Renal pelvis (tissue), 1 donor: ENCODE measurements at regions not wholly inside any gene's neighbourhood (a gene's known extent, or its start where the extent isn't known, plus 50 kb on each side); places are given as distances from the start of the nearest gene placed in this dataset.

Experiments
- DNase-seq: peaks from one replicate; pipeline ENCODE4 v3.0.0-alpha.2; 2013

DNA sequence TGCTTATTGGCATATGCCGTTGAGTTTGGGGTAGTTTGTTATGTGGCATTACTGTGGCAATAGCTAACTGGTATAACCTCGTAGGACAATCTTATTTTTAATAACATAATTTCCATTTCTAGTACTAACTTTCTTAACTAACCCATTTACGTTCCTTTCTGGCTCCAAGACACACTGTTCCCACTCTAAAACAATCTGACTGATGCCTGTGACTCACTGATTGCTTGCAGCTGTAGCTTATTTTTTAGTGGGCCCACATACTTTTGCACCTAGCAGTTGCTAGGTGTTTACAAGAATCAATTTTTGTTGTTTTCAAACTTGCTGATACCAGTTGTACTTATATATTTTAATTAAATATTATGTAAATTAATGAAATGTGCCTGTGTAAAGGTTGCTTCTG is 52.2 kb downstream of the FAT3 start:
- DNase-seq = no peak

DNA sequence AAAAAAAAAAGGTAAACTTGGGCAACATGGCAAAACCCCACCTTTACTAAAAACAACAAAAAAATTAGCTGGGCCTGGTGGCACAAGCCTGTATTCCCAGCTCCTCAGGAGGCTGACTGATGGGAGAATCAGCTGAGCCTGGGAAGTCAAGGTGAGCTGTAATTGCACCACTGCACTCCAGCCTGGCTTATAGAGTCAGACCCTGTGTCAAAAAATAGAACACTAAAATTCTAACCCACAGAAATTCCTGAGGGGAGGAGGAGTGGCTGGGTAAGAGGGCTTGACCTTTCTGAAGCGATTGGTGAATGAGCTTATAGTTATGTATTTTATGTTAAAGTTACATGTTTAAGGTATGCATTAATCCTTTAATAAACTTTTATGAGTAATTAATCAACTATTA is 53.3 kb downstream of the FAT3 start:
- no peak for DNase-seq

DNA sequence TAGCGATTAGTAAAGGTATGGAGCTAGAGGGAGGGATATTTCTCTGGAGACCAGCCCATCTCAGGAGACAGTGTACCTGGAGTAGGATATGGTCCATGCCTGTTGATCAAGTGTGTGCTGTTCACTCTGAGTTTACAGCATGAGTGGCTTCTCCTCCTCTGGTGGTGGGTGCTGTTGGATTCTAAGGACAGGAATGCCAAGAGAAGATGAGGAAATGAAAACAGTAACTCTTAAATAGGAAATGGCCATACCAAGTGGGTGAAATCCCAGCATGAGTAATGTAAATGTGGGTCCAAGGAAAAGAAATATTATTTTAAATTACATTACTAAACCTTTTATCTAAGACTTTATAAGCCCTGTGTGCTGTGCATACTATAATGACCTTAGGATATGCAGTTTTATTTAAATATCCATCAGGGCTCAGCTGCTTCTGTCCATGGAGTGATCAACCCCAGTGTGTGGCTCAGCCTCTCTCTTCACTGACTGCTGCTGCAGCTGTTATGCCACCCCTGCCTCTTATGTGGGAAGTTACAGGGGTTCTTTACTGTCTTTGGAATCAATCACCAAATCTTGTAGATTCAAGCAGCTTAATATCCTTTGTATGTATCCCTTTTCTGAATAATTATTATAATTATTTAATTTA is 54.3 kb downstream of the FAT3 start:
- no peak for DNase-seq

DNA sequence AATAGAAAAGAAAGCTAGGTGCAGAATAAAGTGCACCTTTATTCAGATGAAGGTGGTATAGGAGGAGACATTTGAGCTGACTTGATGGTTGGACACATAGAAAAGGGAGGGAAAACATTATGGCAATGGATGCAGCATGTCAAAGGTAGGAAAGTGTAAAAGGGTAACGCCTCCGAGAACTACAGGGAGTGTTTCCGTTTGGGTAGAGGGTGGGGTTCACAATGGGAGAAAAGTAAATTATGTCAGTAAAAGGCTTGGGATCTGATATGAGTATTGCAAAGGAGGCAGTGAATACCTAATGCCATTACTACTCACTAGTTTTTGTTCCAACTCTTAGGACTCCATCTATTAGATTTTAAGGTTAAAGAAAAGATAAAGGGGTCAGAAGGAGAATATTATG is 59.5 kb downstream of the FAT3 start:
- no peak for DNase-seq

DNA sequence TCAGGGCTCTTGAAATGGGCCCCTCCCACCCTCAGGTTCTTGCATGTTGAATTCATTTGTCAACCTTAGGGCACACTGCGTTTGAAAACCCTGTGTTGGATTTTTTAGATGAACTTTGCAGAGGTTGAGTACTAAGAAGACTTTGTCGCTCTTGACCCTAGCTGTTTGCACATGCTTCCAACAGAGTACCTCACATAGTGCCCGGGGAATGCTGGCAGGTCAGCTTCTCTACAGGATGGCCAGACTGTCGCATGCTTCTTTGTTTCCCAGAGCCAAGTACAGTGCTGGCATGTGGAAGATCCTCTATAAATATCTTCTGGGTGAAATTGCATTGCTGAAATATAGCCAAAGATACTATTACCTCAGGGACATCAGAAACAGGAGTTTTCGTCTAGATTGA is 59.9 kb downstream of the FAT3 start:
- DNase-seq = no peak

DNA sequence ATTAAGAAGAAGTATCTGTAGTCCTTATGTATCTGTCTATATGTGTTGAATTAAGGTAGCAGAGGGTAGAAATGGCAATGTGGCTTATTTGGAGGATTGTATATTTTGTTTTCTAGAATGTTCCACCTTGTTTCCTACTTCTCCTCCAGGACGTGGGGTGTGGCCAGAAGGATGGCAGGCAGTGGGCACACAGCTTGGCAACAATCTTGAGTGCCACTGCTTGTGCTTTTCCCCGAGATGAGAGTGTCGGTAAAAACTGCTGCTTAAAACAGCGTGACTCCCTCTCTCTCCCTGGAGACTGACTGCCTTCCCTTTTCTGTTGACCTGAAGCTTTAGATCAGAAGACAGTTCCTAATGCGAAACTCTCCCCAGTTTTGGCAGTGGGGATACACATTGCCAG is 61.2 kb downstream of the FAT3 start:
- DNase-seq = no peak

DNA sequence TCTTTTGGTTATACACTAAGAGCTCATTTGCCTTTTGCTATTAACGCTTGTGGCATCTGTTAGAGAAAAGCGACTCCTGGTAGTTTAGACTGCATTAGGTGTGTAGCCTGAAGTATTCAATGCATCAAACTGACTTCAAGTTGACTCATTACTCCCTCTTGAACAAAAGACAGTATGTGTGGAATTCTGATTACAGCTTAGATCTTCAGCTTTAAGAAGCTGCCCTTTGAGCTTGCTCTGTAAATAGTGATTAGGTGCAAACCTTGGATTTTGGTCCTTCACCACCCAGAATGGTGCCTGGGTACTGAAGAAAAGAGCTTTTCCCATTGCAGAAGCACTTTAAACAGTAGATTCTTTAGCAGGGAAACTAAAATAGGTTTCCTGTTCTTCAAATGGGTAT is 62.1 kb downstream of the FAT3 start:
- no peak for DNase-seq

DNA sequence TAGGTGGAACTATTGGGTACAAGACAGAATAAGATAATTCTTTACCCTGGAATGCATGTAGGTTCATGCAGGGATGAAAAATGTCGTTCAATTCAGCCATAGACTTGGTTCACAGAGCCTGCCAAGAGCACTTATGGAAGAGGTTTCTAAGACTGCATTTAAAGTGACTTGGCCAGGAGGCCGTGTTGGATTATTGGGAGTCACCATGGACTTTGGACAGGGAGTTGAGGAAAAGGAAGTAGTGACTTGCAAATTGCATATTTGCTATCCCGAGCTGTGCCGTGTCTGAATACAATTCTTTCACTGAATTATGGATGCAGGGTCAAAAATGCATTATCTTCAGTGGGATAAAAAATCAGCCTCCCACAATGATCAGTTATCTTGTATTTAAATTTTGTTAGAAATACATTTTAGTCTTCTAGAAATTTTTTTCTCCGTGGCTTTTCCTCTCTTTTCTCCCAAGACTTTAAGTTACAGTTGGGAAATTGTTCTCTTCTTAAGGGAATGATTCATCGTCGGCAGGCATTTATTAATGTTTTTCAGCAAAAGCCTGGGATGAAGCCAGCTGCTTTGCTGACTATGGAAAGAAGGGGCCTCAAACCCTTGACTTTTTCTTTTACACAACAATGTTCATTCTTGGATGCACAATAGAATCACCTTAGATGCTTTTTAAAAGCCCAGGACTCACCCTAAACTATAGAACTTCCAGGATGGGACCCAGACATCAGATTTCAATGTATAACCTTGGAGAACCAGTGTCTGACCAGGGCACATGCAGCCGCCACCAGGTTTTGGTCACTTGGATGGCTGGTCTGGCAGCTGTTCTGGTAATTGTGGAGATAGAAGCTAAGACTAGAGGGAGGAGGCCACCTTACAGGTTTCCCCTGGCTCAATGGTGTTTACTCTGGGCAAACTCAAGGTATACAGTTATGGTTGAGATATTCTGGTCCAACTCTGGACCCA is 70.8 kb downstream of the FAT3 start:
- no peak for DNase-seq

DNA sequence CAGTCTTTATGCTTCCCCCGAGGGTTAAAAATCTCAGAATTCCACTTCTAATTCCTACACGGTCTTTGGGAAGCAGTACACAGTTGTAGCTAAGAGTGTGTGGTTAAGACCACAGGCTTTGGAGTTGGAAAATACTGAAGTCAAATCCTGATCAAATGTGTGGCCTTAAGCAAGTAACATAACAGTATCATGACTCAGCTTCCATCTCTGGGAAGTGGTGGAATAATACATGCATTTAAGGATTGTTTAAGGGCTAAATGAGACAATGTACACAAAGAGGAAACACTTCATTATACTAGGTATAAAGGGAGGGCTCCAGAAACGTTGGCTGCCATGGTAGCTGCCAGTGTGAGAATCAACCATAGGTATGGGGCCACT is 71.5 kb downstream of the FAT3 start:
- no peak for DNase-seq

DNA sequence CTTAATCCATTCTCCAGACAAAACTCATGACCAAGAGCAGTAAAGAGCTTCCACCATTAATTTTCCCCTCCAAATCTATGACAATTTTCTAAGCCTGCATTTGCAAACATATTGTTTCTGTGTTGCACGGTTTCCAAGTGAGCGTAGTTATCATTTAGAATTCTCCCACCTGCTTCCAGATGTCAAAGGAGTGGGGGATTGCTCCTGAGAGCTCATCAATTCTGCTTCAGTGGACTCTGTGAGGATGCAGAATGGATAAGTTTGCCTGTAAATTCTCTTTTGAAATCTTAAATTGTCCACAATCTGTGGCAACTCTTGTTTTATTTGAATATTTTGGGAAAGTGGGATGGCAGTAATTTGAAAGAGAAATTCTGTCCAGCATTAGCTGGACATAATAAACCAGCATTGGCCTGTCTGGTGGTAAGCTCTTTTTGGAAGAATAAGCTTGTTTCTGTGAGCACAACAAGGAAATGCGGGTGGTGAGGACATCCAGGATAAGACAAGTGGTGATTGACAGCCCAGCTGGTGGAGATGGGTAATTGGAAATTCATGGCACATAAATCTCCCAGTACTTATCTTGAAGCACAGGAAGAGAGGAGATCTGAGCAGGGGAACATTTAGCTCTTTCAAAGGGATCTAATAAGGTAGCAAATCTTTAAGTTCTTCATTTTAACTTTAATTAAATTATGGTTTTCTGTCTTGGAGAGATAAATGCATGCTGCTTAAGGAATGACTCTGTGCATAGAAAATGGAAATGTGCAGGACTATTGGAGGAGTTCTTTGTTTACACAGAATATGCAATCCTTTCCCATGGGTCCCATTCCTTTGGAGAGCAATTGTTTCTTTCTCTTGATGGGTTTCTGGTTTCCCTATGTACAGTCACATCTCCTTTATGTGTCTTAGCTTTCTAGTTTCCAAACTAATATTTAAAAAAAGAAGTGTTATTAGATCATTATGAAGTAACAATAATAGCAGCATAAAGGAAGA is 73.2 kb downstream of the FAT3 start:
- DNase-seq = no peak

DNA sequence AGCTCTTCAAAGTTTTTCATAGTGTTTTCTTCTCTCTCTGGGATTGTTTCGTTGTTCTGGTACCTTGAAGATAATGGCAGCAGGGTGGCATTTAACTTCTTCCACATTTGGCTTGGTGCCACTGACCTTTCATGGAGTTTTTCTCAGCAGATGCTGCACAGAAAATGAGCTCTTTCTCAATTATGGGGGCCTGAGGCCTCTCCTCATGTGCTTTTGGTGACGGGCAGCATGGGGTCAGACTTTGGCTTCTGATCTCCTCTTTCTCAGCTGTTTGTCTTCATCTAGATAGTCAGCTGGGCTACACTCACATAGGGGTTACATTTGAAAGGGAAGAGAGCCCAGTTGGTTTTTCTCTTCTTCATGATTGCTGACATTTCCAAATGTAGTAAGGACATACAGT is 76.3 kb downstream of the FAT3 start:
- DNase-seq = no peak

DNA sequence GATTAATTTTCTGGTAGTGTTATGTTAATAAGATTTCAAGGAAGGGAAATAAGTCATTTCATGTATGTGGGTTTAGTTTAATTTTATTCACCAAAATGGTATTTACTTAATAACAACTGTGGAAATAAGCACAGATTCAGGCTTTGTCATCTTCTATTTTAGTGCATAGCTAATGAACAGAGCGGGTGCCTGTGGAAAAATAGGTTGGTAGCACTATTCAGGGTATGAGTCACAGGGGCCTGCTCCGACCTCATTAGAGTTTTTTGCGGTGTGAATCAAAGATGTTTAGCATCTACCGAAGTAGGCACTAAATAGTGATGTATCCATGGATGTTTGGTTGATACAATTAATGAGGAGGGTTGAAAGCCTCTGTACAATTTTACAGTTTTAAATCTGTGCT is 78.2 kb downstream of the FAT3 start:
- DNase-seq = no peak

DNA sequence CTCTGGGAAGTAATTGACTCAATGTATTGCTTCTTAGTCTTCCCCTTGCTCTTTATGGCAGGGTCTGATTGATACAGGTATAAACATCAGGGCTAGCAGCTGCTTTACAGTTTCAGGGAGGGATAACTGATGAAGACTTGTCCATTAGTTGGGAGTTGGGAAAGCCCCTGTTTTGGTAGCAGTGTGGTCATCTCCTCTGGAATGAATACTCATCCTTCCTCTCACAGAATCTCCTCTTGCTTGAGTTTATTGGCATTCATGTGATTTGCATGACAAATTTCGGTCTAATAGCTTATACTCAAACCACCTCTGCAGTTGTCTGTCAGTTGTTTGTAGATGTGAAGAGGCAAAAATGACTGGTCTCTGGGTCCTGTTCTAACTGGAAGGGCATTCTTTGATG is 79.7 kb downstream of the FAT3 start:
- DNase-seq = no peak

DNA sequence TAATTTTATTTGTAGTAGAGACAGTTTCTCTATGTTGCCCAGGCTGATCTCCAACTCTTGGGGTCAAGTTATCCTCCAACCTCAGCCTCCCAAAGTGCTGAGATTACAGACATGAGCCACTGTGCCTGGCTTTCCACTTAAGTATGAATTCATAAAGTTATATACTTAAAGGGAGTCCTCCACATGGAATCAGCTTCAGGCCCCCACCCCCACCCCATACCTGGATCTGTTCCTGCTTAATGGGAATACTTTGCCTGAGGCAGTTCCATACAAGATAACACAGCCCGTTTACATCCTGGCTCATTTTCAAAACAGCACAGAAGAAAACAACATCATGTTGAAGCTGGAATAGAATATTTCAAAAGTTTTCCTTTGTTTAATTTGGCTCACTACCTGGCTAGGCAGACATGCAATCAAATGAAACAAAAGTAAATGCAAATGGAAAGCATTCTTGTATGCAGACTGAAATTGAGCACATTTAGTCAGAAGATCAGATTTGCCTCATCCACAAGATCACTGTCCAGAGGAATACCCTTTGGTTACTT is 82.4 kb downstream of the FAT3 start:
- no peak for DNase-seq

DNA sequence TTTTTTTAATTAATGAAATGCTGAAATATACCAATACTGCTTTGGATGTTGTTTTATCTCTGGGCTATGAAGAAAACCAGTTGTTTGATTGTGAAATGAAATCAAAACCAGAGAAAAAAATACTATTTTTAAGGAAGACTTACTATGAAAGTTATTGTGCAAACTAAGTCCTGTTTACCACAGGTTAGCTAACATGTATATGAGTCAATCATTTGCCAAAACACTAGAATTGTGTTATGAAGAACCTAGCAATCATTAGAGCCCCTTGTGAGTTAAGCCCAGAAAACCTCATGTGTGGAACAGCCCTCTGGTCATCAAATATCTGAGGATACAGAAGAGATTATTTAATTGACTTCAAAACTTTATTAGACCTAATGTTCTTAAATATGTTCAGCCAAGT is 83.7 kb downstream of the FAT3 start:
- no peak for DNase-seq

DNA sequence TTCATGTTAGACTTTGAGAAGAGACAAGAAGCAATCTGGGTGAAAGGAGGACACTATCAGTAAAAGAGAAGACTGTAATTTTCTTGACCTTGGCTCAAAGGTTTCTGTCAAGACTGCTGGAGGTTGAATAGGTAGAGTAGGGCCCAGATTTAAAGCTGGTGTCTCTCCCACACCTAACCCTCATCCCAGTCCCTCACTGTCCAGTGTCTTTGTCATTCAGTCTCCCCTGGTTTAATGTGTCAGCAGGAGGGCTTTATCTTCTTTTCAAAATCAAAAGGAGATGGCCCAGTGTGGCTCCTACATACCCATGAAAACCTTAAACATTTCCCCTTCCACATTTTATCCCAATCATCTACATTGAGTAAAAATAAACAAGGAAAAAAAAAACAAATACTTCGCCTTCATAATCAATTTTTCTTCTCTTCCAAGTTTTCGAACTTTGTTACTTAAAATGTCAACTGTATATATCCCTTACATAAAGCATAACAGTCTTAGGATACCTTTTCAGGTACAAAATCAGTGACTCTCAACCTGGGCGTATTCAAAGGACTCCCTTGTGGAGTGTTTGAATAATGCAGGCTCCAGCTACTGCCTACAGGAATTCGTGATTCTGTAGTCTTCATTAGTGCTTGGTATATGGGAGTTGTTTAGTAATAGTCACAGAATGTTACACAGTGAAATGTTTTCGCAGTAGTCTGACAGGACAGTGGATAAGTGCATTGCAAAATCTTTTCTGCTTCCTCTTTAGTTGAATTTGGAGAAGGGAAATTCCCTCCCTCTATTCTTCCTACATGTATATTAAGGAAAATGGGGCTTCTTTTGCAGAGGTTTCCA is 87.2 kb downstream of the FAT3 start:
- DNase-seq = no peak

DNA sequence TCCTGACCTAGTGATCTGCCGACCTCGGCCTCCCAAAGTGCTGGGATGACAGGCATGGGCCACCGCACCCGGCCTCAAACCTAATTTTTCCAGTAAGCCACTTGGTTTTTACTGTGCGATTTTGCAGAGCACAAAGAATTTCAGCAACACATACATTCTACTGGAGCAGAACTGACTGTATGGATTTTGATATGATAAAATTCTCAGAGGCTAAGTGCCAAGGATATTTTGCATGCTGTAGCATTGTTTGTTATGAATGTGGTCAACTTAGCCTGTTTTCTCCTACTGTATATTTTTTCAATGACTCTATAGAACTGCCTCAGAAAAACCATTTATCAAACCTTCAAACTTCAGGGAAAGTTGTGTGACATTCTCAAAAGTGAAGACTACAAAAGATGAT is 89.2 kb downstream of the FAT3 start:
- DNase-seq = no peak

DNA sequence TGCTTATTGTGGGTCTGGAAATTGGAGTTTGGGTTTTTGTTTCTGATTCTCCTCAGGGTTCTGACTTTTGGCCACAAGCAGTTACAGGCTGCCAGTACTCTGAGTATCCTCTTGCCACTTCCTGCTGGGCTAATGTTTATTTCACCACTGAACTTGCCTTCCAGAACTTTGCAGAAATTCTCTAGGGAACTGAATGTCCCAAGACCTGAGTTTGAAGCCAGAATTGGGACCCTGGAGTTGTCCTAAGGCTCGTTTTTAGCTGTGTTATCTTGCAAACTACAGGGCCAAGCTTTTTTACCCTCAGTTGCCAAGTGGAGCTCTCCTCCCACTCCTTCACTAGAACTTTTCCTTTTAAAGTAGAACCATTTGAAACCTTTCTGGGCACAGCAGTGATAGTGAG is 89.9 kb downstream of the FAT3 start:
- DNase-seq = no peak

DNA sequence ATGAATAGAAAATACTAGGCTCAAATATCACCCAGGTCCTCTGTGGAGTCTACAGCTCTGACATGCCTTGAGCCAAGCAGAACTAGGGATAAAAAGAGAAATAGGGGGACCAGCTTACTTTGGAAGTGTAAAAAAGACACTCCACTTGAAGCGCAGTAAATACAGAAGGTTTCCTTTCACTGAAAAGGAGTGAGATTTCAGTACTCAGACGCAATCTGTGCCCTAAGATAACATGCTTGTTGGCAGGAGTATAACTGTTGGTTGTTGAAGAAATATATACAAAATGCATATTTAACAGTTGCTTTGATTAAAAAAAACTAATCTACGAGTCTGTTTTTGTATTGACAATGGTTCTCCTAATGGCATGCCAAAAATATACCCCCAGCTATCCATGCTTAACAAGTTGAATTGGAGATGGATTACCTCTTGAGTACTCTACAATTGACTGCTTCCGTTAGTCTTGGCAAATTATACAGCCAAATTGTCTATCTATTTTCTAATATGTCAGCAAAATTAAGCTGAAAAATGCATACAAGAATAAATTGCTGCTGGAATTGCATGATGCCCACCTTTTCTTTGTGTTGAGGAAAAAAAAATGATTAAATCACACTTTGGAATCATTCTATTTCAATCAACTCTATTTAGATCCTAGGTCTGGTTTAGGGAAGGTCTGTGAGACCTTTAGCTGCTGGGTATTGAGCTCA is 91.6 kb downstream of the FAT3 start:
- no peak for DNase-seq

DNA sequence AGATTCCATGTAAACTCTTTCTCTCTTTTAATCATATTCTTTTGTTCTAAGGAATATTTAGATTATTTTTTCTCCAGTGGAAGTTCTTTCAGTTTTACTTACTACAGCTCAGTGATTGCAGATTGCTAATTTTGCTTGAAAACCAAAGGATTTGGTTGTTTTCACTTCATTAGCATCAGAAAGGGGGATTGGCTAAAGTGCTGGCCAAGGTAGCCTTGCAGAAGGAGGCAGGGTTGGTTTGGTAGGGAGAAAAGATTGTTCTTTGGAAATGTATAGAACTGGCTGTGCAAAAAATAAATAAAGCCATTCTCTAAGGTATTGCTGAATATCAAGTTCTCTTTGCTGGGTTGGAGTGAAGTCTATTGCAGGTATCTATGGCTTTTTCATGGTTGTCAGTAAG is 92.6 kb downstream of the FAT3 start:
- DNase-seq = no peak

DNA sequence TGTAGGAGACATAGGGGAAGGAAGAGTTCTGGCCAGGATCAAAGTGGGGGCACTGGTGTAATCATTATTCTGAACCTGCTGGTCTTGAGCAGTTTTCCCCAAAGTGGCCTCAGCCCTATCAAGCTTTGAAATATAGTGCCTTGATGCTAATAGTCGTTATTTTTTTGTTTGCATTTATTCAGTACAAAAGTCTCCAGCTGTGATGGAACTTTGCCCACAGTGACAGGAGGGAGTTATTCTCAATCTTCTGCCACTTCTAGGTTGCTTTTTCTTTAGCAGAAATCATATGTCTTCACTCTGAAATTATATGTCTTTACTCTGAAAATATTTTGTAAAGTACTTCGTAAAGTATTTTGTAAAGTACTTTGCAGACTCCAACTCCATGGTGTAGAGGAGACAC is 93.1 kb downstream of the FAT3 start:
- no peak for DNase-seq
